Hematopoietic multipotent progenitor cell treated with erythropoietin and hydrocortisone succinate and interleukin-3 and kit ligand, for 4 days (in vitro differentiated cells): ENCODE measurements at regions not wholly inside any gene's neighbourhood (a gene's known extent, or its start where the extent isn't known, plus 50 kb on each side); places are given as distances from the start of the nearest gene placed in this dataset.

ENCODE experiments used
- DNase-seq: peaks from one replicate; pipeline ENCODE4 v3.0.0-alpha.2; 2015

- DNase-seq, result peak; percentile 3
These were observed 156.7 kb downstream of the SERPINI1 start for GRCh38 chr3:167892205-167892604.

- DNase-seq, result no peak
These were observed 151.6 kb downstream of the SERPINI1 start for GRCh38 chr3:167887096-167887495.

GRCh38 chr3:167886690-167887089, 151.2 kb downstream of the SERPINI1 start:
- DNase-seq, result no peak

- DNase-seq, result no peak
These were observed 149.8 kb downstream of the SERPINI1 start for GRCh38 chr3:167885277-167885676.

- no peak for DNase-seq
These were observed 149.0 kb downstream of the SERPINI1 start for GRCh38 chr3:167884481-167884880.

GRCh38 chr3:167883452-167883851, 147.9 kb downstream of the SERPINI1 start:
- no peak for DNase-seq

- DNase-seq, result peak; percentile 84
These were observed 146.6 kb downstream of the SERPINI1 start for GRCh38 chr3:167882057-167882667.

- no peak for DNase-seq
These were observed 144.7 kb downstream of the SERPINI1 start for GRCh38 chr3:167880183-167880582.

- DNase-seq, result peak; percentile 47
These were observed 141.2 kb downstream of the SERPINI1 start for GRCh38 chr3:167876620-167877281.
